ENCODE measurements at regions not wholly inside any gene's neighbourhood (a gene's known extent, or its start where the extent isn't known, plus 50 kb on each side); places are given as distances from the start of the nearest gene placed in this dataset.

GRCh38 chr9:90538566-90538965 is 104.1 kb downstream of the DIRAS2 start:
- no peak for DNase-seq (ENCODE audit: low read depth)

GRCh38 chr9:90539286-90539685 is 103.3 kb downstream of the DIRAS2 start:
- DNase-seq (ENCODE audit: low read depth) = no peak

DNA sequence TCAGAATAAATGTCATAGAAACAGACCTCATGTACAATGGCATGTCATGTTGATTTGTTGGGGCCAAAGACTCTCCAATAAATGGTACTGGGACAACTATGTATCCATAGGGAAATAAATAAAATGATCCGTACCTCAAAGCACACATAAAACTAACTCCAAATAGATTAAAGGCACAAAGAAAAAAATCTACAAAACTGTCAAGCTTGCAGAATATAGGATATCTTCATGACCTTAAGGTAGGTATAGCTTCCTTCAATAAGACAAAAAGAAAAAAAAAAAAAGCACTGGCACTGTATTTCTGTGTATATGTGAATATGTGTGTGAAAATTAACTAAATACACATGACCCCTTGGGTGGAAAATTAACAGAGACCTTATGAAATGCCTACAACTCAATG is 101.9 kb downstream of the DIRAS2 start:
- DNase-seq (ENCODE audit: low read depth) = no peak

GRCh38 chr9:90544488-90544887 is 98.1 kb downstream of the DIRAS2 start:
- DNase-seq (ENCODE audit: low read depth) = no peak

DNA sequence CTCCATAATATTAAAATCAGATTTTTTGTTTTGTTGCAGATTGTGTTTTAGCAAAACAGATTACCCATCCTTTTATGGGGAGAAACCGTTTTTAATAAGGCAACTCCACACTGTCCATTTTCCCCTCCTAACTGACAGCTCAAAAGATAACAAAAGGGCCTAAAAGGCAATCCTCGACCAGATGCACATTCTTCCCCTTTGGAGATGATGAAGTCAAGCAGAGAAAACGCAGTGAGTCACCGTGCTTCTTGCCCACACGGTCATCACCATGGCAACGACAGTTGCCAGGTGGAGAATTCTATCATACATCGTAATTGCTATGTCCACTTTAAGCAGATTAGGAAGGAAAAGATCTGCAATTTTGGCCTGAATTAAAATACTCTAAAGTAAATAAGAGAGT is 96.4 kb downstream of the DIRAS2 start:
- peak; percentile 61 for DNase-seq (ENCODE audit: low read depth)

DNA sequence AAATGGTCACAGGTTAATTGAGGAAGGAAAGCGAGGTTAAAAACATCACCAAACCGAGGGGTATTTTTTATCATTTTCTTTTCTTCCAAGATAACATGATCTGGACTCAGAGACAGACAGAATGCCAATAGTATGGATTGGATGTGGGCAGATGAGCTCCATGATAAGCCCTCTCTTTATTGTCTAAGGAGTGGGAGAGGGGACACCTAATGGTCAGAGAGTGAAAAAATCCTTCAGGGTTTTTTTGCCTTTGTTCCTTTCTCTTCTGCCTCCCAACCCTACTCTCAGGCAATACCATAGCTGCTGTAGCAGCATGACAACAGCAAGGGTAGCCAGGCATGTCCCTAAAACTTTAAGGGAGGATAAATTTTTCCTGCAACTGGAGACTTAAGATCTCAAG is 94.7 kb downstream of the DIRAS2 start:
- peak; percentile 1 for DNase-seq (ENCODE audit: low read depth)

DNA sequence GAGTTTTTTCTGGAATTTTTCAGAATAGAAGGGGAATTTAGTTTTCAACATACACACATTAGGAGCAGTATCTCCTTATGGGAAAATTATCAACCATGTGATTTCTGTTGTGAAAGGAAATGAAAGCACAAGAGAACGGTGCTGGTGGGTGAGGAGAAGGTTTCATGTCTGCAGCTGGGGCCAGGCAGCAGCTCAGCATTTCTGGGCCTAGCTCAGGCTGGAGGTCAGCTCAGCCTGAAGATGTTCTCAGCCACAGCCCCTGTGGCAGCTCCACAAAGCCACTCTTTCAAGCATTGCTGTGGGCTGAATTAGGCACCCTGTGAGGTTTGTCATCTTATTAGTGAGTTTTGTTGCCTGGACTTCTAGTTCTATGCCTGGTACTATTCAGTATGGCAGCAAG is 90.3 kb downstream of the DIRAS2 start:
- no peak for DNase-seq (ENCODE audit: low read depth)

- no peak for DNase-seq (ENCODE audit: low read depth)
These were observed 87.1 kb downstream of the DIRAS2 start for GRCh38 chr9:90555351-90556057.

DNA sequence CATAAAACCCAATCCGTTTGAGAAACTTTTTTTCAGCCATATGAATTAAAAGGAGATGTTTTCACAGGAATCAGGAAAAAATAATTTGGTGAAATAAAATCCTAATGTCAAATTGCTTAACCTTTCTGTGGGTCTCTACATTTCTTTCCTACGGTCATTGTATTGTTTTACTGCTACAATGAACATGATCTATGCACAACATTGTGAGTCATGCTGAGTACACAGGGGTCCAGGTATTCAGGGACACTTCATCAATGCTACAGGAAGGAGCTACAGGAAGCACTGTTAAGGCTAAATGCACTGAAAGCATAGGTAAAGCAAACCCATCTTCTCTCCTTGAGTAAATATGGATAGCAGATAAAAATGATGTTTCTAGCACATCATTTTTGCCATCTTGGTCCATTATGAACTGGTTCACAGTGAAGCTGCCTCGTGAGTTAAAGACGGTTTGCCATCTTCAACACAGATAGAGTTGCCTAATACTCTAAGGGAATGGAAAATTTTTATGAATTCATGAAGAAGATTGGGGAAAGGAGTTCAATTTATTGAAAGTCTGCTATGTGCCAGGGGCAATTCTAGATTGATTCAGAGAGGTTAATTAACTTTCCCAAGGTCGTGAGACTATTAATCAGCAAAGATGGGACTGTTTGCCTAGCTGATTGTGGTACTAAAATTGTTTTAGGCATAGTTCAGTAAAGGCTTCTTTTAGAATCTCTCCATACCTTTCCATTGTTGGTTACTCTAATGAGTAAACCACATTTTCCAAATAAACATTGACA is 85.5 kb downstream of the DIRAS2 start:
- no peak for DNase-seq (ENCODE audit: low read depth)

DNA sequence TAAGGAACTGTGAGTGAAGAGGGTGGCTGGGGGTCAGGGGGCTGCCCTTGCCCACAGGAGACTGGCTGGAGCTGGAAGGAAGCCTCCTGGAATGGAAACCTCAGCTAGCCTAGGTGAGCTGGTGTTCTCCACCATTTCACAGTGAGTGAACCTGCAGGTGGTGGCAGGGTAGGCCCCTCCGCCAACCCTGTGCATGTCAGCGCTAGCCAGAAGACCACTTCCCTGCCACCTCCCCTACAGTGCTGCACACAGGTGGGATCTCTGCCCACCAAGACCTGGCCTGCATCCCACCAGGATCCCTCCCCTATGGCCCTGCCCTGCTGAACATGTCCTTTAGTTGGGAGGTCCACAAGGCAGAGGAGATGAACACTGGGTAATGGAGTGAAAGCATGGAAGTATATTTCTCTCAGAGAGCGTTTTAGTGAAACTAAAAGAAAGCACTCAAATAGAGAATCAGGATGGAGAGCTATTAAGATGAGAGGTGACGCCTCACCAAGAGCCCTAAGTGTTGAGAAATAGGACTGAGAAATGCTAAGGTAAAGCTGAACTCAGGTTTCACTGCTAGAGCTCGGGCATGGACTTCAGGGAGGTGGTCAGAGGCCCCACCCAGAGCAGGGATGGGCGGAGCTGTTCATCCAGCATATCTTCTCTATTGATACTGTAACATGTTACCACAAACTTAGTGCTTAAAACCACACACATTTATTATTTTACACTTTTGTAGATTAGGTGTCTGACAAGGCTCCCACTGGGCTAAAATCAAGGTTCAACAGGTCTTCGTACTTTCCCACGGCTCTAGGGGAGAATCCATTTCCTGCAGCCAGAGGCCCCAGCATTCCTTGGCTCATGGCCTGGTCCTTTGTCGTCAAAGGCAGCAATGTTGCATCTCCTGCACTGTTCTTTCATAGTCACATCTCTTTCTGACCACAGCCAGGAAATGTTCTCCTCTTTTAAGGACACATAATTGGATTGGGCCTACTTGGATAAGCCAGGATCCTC is 83.2 kb downstream of the DIRAS2 start:
- DNase-seq (ENCODE audit: low read depth) = no peak

All from ELR (cell line).